Keratinocyte (primary cell): ENCODE measurements at regions not wholly inside any gene's neighbourhood (a gene's known extent, or its start where the extent isn't known, plus 50 kb on each side); places are given as distances from the start of the nearest gene placed in this dataset.
"Not testable (repeated sequence)": the region's sequence is repeated elsewhere in the genome, so short reads cannot be mapped to it uniquely, and the experiment has no call there.

Experiments used
- DNase-seq: peaks from one replicate; pipeline ENCODE4 v3.0.0-alpha.2; 2011; ENCODE audit warnings: low read depth, missing footprints, low spot score
- FAIRE-seq: peaks from 2 replicates; lab custom pipeline; 2011; peaks lifted over from hg19 to GRCh38; lab: Jason Lieb, UNC
- H2AFZ ChIP-seq: 2 replicates; pipeline ENCODE4 v1.6.0; 2012; ENCODE audit warnings: low read length, control low read depth, inconsistent platforms; ENCODE audit not compliant: control insufficient read depth
- H3K27ac ChIP-seq: 2 replicates; pipeline ENCODE4 v1.5.1; 2011; ENCODE audit warnings: low read length; ENCODE audit not compliant: control insufficient read depth, insufficient read depth
- H3K27me3 ChIP-seq: 3 replicates; pipeline ENCODE4 v1.6.0; 2011; ENCODE audit warnings: low read length; ENCODE audit not compliant: control insufficient read depth, insufficient read depth; ENCODE audit errors: extremely low read depth
- H3K36me3 ChIP-seq, 2 experiments: 2 replicates in 1 of 2; 3 replicates in 1 of 2; pipeline ENCODE4 v1.5.1; 2011; ENCODE audit warnings: low read length in 2 of 2, mild to moderate bottlenecking in 1 of 2; ENCODE audit not compliant: control insufficient read depth in 2 of 2, insufficient read depth in 2 of 2; ENCODE audit errors: extremely low read depth in 1 of 2
- H3K4me1 ChIP-seq: 3 replicates; pipeline ENCODE4 v1.5.1; 2011; ENCODE audit warnings: low read length; ENCODE audit not compliant: control insufficient read depth, insufficient read depth; ENCODE audit errors: extremely low read depth
- H3K4me2 ChIP-seq: 3 replicates; pipeline ENCODE4 v1.6.0; 2011; ENCODE audit warnings: low read depth, low read length; ENCODE audit not compliant: control insufficient read depth, insufficient read depth; ENCODE audit errors: extremely low read depth
- H3K4me3 ChIP-seq, 3 experiments: fragments of 200-600 bp in 1 of 3; sonication (generic) in 1 of 3; 2 replicates in 2 of 3; 3 replicates in 1 of 3; pipeline ENCODE4 v1.5.1; 2011 to 2016; ENCODE audit warnings: low read length in 3 of 3, mild to moderate bottlenecking in 3 of 3, control low read depth in 2 of 3, inconsistent platforms in 1 of 3, low read depth in 1 of 3, mixed read lengths in 1 of 3, mixed run types in 1 of 3, moderate library complexity in 1 of 3; ENCODE audit not compliant: control insufficient read depth in 2 of 3, insufficient read depth in 2 of 3; ENCODE audit errors: extremely low read depth in 1 of 3
- H3K79me2 ChIP-seq: 2 replicates; pipeline ENCODE4 v1.6.0; 2012; ENCODE audit warnings: low read length; ENCODE audit not compliant: control insufficient read depth, insufficient read depth
- H3K9ac ChIP-seq: 3 replicates; pipeline ENCODE4 v1.6.0; 2011; ENCODE audit warnings: low read length; ENCODE audit not compliant: control insufficient read depth, insufficient read depth; ENCODE audit errors: extremely low read depth
- H3K9me1 ChIP-seq: 3 replicates; pipeline ENCODE4 v1.6.0; 2011; ENCODE audit warnings: low read length; ENCODE audit not compliant: control insufficient read depth, insufficient read depth; ENCODE audit errors: extremely low read depth
- H3K9me3 ChIP-seq: 2 replicates; pipeline ENCODE4 v1.5.1; 2012; ENCODE audit warnings: low read depth, low read length; ENCODE audit not compliant: control insufficient read depth
- H4K20me1 ChIP-seq: 3 replicates; pipeline ENCODE4 v1.6.0; 2011; ENCODE audit warnings: low read length; ENCODE audit not compliant: control insufficient read depth, insufficient read depth; ENCODE audit errors: extremely low read depth
- CTCF ChIP-seq, 3 experiments: IDR thresholded peaks in 1 of 3; conservative IDR thresholded peaks in 1 of 3; optimal IDR thresholded peaks in 1 of 3; 2 replicates in 2 of 3; 3 replicates in 1 of 3; pipeline versions ENCODE3 to v1.5.1; 2011; ENCODE audit warnings: low read length in 3 of 3, mild to moderate bottlenecking in 3 of 3, moderate library complexity in 2 of 3, control low read depth in 1 of 3, inconsistent platforms in 1 of 3; ENCODE audit not compliant: insufficient read depth in 2 of 3; ENCODE audit errors: extremely low read depth in 1 of 3
- EZH2 ChIP-seq: IDR thresholded peaks from one replicate; pipeline ENCODE4 v1.6.1; 2012; ENCODE audit warnings: inconsistent platforms, mild to moderate bottlenecking, low read length, moderate library complexity
- dilution Hi-C: fragments of 300-500 bp; cut with MboI; formaldehyde crosslinking; loops from one replicate; pipeline ENCODE4 v1.7.0; 2020; ENCODE audit warnings: low sequenced_read_pairs; ENCODE audit not compliant: extremely low pct_ligation_motif_present

GRCh38 chr2:21892140-21892539 lies 768.4 kb downstream of the TDRD15 start:
- H3K27me3 ChIP-seq = no peaks in the 10 kb centered on the region
- H3K9me1 ChIP-seq = no peaks in the 10 kb centered on the region
- H3K9ac ChIP-seq = no peak overlapping the region
- no peaks in the 10 kb centered on the region for H3K4me1 ChIP-seq
- no peaks in the 10 kb centered on the region for H3K9me3 ChIP-seq
- dilution Hi-C loops = no loop called here
- TF ChIP-seq EZH2 = no peak
- no peak for TF ChIP-seq CTCF (optimal IDR thresholded peaks at IDR 0.05 in 1 of 3, IDR thresholded peaks at IDR 0.05 in 1 of 3, conservative IDR thresholded peaks at IDR 0.05 in 1 of 3; ENCODE audit: extremely low read depth in 1 of 3, insufficient read depth in 2 of 3, low read length in 3 of 3)
- H4K20me1 ChIP-seq = no peaks in the 10 kb centered on the region
- DNase-seq (no peak), FAIRE-seq (no peak)
- no peaks in the 10 kb centered on the region for H3K36me3 ChIP-seq
- H2AFZ ChIP-seq = no peak overlapping the region
- H3K4me2 ChIP-seq = no peak overlapping the region
- H3K4me3 ChIP-seq = no peak overlapping the region
- H3K27ac ChIP-seq = no peak overlapping the region
- H3K79me2 ChIP-seq = no peaks in the 10 kb centered on the region

- no peaks in the 10 kb centered on the region for H3K9me1 ChIP-seq
- no peak for TF ChIP-seq EZH2
- TF ChIP-seq CTCF (optimal IDR thresholded peaks at IDR 0.05 in 1 of 3, IDR thresholded peaks at IDR 0.05 in 1 of 3, conservative IDR thresholded peaks at IDR 0.05 in 1 of 3; ENCODE audit: extremely low read depth in 1 of 3, insufficient read depth in 2 of 3, low read length in 3 of 3) = no peak
- no peak overlapping the region for H3K9ac ChIP-seq
- dilution Hi-C loops = no loop called here
- H2AFZ ChIP-seq = no peak overlapping the region
- H3K4me2 ChIP-seq = no peak overlapping the region
- no peaks in the 10 kb centered on the region for H3K36me3 ChIP-seq
- no peaks in the 10 kb centered on the region for H3K27me3 ChIP-seq
- FAIRE-seq (no peak), DNase-seq (no peak)
- no peak overlapping the region for H3K4me3 ChIP-seq
- H3K9me3 ChIP-seq = no peaks in the 10 kb centered on the region
- no peaks in the 10 kb centered on the region for H3K4me1 ChIP-seq
- H4K20me1 ChIP-seq = no peaks in the 10 kb centered on the region
- H3K79me2 ChIP-seq = no peaks in the 10 kb centered on the region
- H3K27ac ChIP-seq = no peak overlapping the region
Observed at GRCh38 chr2:21895200-21895599, 771.4 kb downstream of the TDRD15 start.

GRCh38 chr2:21908712-21909380 lies 785.1 kb downstream of the TDRD15 start:
- dilution Hi-C loops, H2AFZ ChIP-seq, H3K4me2 ChIP-seq, H3K9ac ChIP-seq, DNase-seq, H3K27me3 ChIP-seq, FAIRE-seq, H3K79me2 ChIP-seq, H3K9me3 ChIP-seq, H4K20me1 ChIP-seq, H3K36me3 ChIP-seq, H3K4me3 ChIP-seq, H3K27ac ChIP-seq, H3K9me1 ChIP-seq, H3K4me1 ChIP-seq: not testable (repeated sequence)
